Gastrocnemius medialis (tissue), 4 donors: ENCODE measurements at regions not wholly inside any gene's neighbourhood (a gene's known extent, or its start where the extent isn't known, plus 50 kb on each side); places are given as distances from the start of the nearest gene placed in this dataset.

Experiments used
- ATAC-seq, 2 donors: fragments of 150-250 bp; one replicate each; pipeline ENCODE4 v1.9.1; 2016
- DNase-seq, 2 donors: peaks; one replicate each; pipeline ENCODE4 v3.0.0-alpha.2; 2019
- H3K27ac ChIP-seq, 4 donors: fragments of 200-600 bp; sonication (generic); 1 replicate in 1 of 4; 2 replicates in 3 of 4; pipeline ENCODE4 v1.5.1; 2016 to 2018; ENCODE audit warnings: mild to moderate bottlenecking in 2 of 4, moderate library complexity in 1 of 4
- H3K27me3 ChIP-seq, 3 donors: fragments of 200-600 bp; sonication (generic) in 2 of 3; 1 replicate in 1 of 3; 2 replicates in 2 of 3; pipeline versions ENCODE4 v1.5.1 to v1.6.0; 2016 to 2019; ENCODE audit warnings: mild to moderate bottlenecking in 1 of 3, moderate library complexity in 1 of 3
- H3K36me3 ChIP-seq, 2 donors: fragments of 200-600 bp; sonication (generic) in 1 of 2; one replicate each; pipeline ENCODE4 v1.5.1; 2017 to 2018
- H3K4me1 ChIP-seq, 2 donors: fragments of 200-600 bp; sonication (generic) in 1 of 2; one replicate each; pipeline ENCODE4 v1.5.1; 2016 to 2017; ENCODE audit warnings: mild to moderate bottlenecking in 2 of 2
- H3K4me3 ChIP-seq, 4 donors: fragments of 200-600 bp; sonication (generic) in 3 of 4; 1 replicate in 1 of 4; 2 replicates in 3 of 4; pipeline ENCODE4 v1.5.1; 2016 to 2019; ENCODE audit warnings: mild to moderate bottlenecking in 2 of 4
- H3K9me3 ChIP-seq, 3 donors: fragments of 200-600 bp; sonication (generic) in 2 of 3; 1 replicate in 1 of 3; 2 replicates in 2 of 3; pipeline ENCODE4 v1.5.1; 2016 to 2019
- POLR2A ChIP-seq, 2 donors: fragments of 450-650 bp; IDR thresholded peaks; one replicate each; pipeline ENCODE4 v1.6.1; 2017; ENCODE audit warnings: antibody characterized with exemption in 2 of 2, mild to moderate bottlenecking in 2 of 2, moderate library complexity in 2 of 2
- in situ Hi-C, 4 donors: fragments of 200-750 bp; cut with MboI; loops; one replicate each; pipeline versions ENCODE4 v1.15.0 to v1.8.0; 2017; ENCODE audit warnings: low sequenced_read_pairs in 4 of 4
- intact Hi-C: fragments of 100-400 bp; cut with DNase I; formaldehyde crosslinking; loops from one replicate; pipeline ENCODE4 v1.15.1; 2023; ENCODE audit warnings: low total_unique reads
- TF ChIP-seq, protein P1 (sequence below), 5 experiments: fragments of 450-650 bp in 3 of 5; fragments of 200-600 bp in 2 of 5; sonication (generic) in 2 of 5; IDR thresholded peaks in 4 of 5; conservative IDR thresholded peaks in 1 of 5; 1 replicate in 4 of 5; 2 replicates in 1 of 5; pipeline ENCODE4 v1.5.1; 2016 to 2019; ENCODE audit warnings: antibody characterized with exemption in 5 of 5, mild to moderate bottlenecking in 3 of 5, moderate library complexity in 3 of 5

GRCh38 chr2:70011786-70012185 is 50.4 kb upstream of the ASPRV1 start:
- H3K27ac ChIP-seq = no peak overlapping the region
- ATAC-seq = no peak
- in situ Hi-C loops = no loop called here

GRCh38 chr2:70011335-70011734 is 49.9 kb upstream of the ASPRV1 start:
- in situ Hi-C loops = no loop called here
- TF ChIP-seq, protein P1, sequence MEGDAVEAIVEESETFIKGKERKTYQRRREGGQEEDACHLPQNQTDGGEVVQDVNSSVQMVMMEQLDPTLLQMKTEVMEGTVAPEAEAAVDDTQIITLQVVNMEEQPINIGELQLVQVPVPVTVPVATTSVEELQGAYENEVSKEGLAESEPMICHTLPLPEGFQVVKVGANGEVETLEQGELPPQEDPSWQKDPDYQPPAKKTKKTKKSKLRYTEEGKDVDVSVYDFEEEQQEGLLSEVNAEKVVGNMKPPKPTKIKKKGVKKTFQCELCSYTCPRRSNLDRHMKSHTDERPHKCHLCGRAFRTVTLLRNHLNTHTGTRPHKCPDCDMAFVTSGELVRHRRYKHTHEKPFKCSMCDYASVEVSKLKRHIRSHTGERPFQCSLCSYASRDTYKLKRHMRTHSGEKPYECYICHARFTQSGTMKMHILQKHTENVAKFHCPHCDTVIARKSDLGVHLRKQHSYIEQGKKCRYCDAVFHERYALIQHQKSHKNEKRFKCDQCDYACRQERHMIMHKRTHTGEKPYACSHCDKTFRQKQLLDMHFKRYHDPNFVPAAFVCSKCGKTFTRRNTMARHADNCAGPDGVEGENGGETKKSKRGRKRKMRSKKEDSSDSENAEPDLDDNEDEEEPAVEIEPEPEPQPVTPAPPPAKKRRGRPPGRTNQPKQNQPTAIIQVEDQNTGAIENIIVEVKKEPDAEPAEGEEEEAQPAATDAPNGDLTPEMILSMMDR (IDR thresholded peaks at IDR 0.05 in 4 of 5, conservative IDR thresholded peaks at IDR 0.05 in 1 of 5) = no peak
- no peak for TF ChIP-seq POLR2A (IDR thresholded peaks at IDR 0.05)
- H3K4me3 ChIP-seq = no peak overlapping the region
- no peak for DNase-seq
- no peaks in the 10 kb centered on the region for H3K9me3 ChIP-seq
- H3K36me3 ChIP-seq = peaks cover 0 to 6% of the 10 kb centered on the region in 2 donors
- no peak for ATAC-seq
- peaks cover 13% of the 10 kb centered on the region in 2 donors for H3K4me1 ChIP-seq
- no peaks in the 10 kb centered on the region for H3K27me3 ChIP-seq
- no peak overlapping the region for H3K27ac ChIP-seq
- intact Hi-C loops = no loop called here

More at GRCh38 chr2:70011786-70012185, 50.4 kb upstream of the ASPRV1 start:
- Histone ChIP-seq H3K4me1 (peaks cover 8% of the 10 kb centered on the region in 2 donors), H3K4me3 (no peak overlapping the region), H3K27me3 (no peaks in the 10 kb centered on the region), H3K9me3 (no peaks in the 10 kb centered on the region), H3K36me3 (peaks cover 0 to 6% of the 10 kb centered on the region in 2 donors)
- no peak for DNase-seq
- TF ChIP-seq, protein P1 (IDR thresholded peaks at IDR 0.05 in 4 of 5, conservative IDR thresholded peaks at IDR 0.05 in 1 of 5) = no peak
- TF ChIP-seq POLR2A (IDR thresholded peaks at IDR 0.05) = no peak
- intact Hi-C loops = no loop called here
